ENCODE measurements at regions not wholly inside any gene's neighbourhood (a gene's known extent, or its start where the extent isn't known, plus 50 kb on each side); places are given as distances from the start of the nearest gene placed in this dataset.

GRCh38 chr14:39974036-39974435 is 541.8 kb upstream of the FBXO33 start:
- no peak for DNase-seq (ENCODE audit: low read depth)
- H3K4me3 ChIP-seq (ENCODE audit: low read length): no peak overlapping the region
- TF ChIP-seq, protein P1, sequence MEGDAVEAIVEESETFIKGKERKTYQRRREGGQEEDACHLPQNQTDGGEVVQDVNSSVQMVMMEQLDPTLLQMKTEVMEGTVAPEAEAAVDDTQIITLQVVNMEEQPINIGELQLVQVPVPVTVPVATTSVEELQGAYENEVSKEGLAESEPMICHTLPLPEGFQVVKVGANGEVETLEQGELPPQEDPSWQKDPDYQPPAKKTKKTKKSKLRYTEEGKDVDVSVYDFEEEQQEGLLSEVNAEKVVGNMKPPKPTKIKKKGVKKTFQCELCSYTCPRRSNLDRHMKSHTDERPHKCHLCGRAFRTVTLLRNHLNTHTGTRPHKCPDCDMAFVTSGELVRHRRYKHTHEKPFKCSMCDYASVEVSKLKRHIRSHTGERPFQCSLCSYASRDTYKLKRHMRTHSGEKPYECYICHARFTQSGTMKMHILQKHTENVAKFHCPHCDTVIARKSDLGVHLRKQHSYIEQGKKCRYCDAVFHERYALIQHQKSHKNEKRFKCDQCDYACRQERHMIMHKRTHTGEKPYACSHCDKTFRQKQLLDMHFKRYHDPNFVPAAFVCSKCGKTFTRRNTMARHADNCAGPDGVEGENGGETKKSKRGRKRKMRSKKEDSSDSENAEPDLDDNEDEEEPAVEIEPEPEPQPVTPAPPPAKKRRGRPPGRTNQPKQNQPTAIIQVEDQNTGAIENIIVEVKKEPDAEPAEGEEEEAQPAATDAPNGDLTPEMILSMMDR (conservative IDR thresholded peaks at IDR 0.05; ENCODE audit: low read depth, low read length): no peak

- no peak overlapping the region for H3K4me3 ChIP-seq (ENCODE audit: low read length)
- no peak for DNase-seq (ENCODE audit: low read depth)
- TF ChIP-seq, protein P1 (conservative IDR thresholded peaks at IDR 0.05; ENCODE audit: low read depth, low read length): no peak
Observed at GRCh38 chr14:39972704-39973103, 540.5 kb upstream of the FBXO33 start.

- DNase-seq (ENCODE audit: low read depth): no peak
- TF ChIP-seq, protein P1 (conservative IDR thresholded peaks at IDR 0.05; ENCODE audit: low read depth, low read length): no peak
- H3K4me3 ChIP-seq (ENCODE audit: low read length): no peak overlapping the region
Observed at GRCh38 chr14:39967885-39968284, 535.7 kb upstream of the FBXO33 start.

- no peak overlapping the region for H3K4me3 ChIP-seq (ENCODE audit: low read length)
- TF ChIP-seq, protein P1 (conservative IDR thresholded peaks at IDR 0.05; ENCODE audit: low read depth, low read length): no peak
- DNase-seq (ENCODE audit: low read depth): no peak
Observed at GRCh38 chr14:39957987-39958386, 525.8 kb upstream of the FBXO33 start.

- TF ChIP-seq, protein P1 (conservative IDR thresholded peaks at IDR 0.05; ENCODE audit: low read depth, low read length): no peak
- H3K4me3 ChIP-seq (ENCODE audit: low read length): no peak overlapping the region
- DNase-seq (ENCODE audit: low read depth): no peak
Observed at GRCh38 chr14:39957290-39957689, 525.1 kb upstream of the FBXO33 start.

GRCh38 chr14:39956372-39956771 is 524.1 kb upstream of the FBXO33 start:
- no peak overlapping the region for H3K4me3 ChIP-seq (ENCODE audit: low read length)
- TF ChIP-seq, protein P1 (conservative IDR thresholded peaks at IDR 0.05; ENCODE audit: low read depth, low read length): peak; percentile 13
- DNase-seq (ENCODE audit: low read depth): no peak

DNA sequence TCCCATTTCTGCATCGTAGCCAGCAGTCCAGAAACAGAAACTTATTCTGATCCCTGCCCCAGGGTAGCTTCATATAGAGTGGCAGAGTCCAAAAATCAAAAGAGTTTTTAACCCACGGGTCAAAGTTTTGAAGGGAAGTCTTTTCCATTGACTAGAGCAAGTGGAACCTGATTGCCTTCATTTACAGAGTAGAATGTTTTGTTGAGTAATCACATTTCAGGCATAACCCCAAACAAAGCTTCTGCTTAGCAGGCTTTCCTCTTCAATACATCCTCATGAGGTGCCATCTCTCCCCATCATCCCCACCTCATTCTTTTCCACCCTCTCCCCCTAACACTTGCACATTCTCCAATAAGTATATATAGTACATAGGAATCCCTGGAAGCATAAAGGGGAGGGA is 516.0 kb upstream of the FBXO33 start:
- TF ChIP-seq, protein P1 (conservative IDR thresholded peaks at IDR 0.05; ENCODE audit: low read depth, low read length): no peak
- H3K4me3 ChIP-seq (ENCODE audit: low read length): no peak overlapping the region
- no peak for DNase-seq (ENCODE audit: low read depth)
